ENCODE measurements at regions not wholly inside any gene's neighbourhood (a gene's known extent, or its start where the extent isn't known, plus 50 kb on each side); places are given as distances from the start of the nearest gene placed in this dataset.

GRCh38 chrX:39320165-39320564, 518.9 kb downstream of the MID1IP1 start:
- peaks cover 26% of the 10 kb centered on the region for H3K27me3 Mint-ChIP-seq (ENCODE audit: unreplicated experiment)
- no peak for TF ChIP-seq CTCF (IDR thresholded peaks at IDR 0.05; ENCODE audit: unreplicated experiment)
- BruUV-seq (replicated peaks) = no TSS peak
- no peak overlapping the region for H3K27ac Mint-ChIP-seq (ENCODE audit: unreplicated experiment)
- H3K9me3 Mint-ChIP-seq (ENCODE audit: low read depth, unreplicated experiment) = peaks cover 3% of the 10 kb centered on the region
- intact Hi-C loops (cut with micrococcal nuclease; ENCODE audit: unreplicated experiment) = no loop called here
- CTCF ChIA-PET = no interaction called here
- no peak for DNase-seq
- no peaks in the 10 kb centered on the region for H3K4me1 Mint-ChIP-seq (ENCODE audit: low read depth, unreplicated experiment)
- no peaks in the 10 kb centered on the region for H3K36me3 Mint-ChIP-seq (ENCODE audit: insufficient read depth, unreplicated experiment)
- H3K4me3 Mint-ChIP-seq (ENCODE audit: low read depth, unreplicated experiment) = no peak overlapping the region

- BruUV-seq (replicated peaks) = no TSS peak
- no peak overlapping the region for H3K27ac Mint-ChIP-seq (ENCODE audit: unreplicated experiment)
- intact Hi-C loops (cut with micrococcal nuclease; ENCODE audit: unreplicated experiment) = no loop called here
- no peaks in the 10 kb centered on the region for H3K4me1 Mint-ChIP-seq (ENCODE audit: low read depth, unreplicated experiment)
- no peak for DNase-seq
- CTCF ChIA-PET = no interaction called here
- H3K9me3 Mint-ChIP-seq (ENCODE audit: low read depth, unreplicated experiment) = no peaks in the 10 kb centered on the region
- no peaks in the 10 kb centered on the region for H3K36me3 Mint-ChIP-seq (ENCODE audit: insufficient read depth, unreplicated experiment)
- H3K4me3 Mint-ChIP-seq (ENCODE audit: low read depth, unreplicated experiment) = no peak overlapping the region
- TF ChIP-seq CTCF (IDR thresholded peaks at IDR 0.05; ENCODE audit: unreplicated experiment) = no peak
- peaks cover 33% of the 10 kb centered on the region for H3K27me3 Mint-ChIP-seq (ENCODE audit: unreplicated experiment)
Measured at GRCh38 chrX:39322496-39322895, 521.2 kb downstream of the MID1IP1 start.

GRCh38 chrX:39324233-39324930, 523.1 kb downstream of the MID1IP1 start:
- H3K4me1 Mint-ChIP-seq (ENCODE audit: low read depth, unreplicated experiment) = no peaks in the 10 kb centered on the region
- no peaks in the 10 kb centered on the region for H3K9me3 Mint-ChIP-seq (ENCODE audit: low read depth, unreplicated experiment)
- CTCF ChIA-PET = interaction anchor here (0.5 kb wide), 1 partner anchor 802 kb away, joined by 5 read pairs; no protein-coding TSS in a partner anchor

GRCh38 chrX:39327255-39327654, 526.0 kb downstream of the MID1IP1 start:
- no peak overlapping the region for H3K27ac Mint-ChIP-seq (ENCODE audit: unreplicated experiment)
- DNase-seq = no peak
- BruUV-seq (replicated peaks) = no TSS peak
- CTCF ChIA-PET = no interaction called here
- intact Hi-C loops (cut with micrococcal nuclease; ENCODE audit: unreplicated experiment) = no loop called here
- H3K4me3 Mint-ChIP-seq (ENCODE audit: low read depth, unreplicated experiment) = no peak overlapping the region
- no peaks in the 10 kb centered on the region for H3K36me3 Mint-ChIP-seq (ENCODE audit: insufficient read depth, unreplicated experiment)
- TF ChIP-seq CTCF (IDR thresholded peaks at IDR 0.05; ENCODE audit: unreplicated experiment) = no peak
- peaks cover 66% of the 10 kb centered on the region for H3K27me3 Mint-ChIP-seq (ENCODE audit: unreplicated experiment)
- no peaks in the 10 kb centered on the region for H3K4me1 Mint-ChIP-seq (ENCODE audit: low read depth, unreplicated experiment)
- peaks cover 2% of the 10 kb centered on the region for H3K9me3 Mint-ChIP-seq (ENCODE audit: low read depth, unreplicated experiment)

More at GRCh38 chrX:39324233-39324930, 523.1 kb downstream of the MID1IP1 start:
- no peak for DNase-seq
- Mint-ChIP-seq H3K27me3 (ENCODE audit: unreplicated experiment) (peaks cover 52% of the 10 kb centered on the region), H3K27ac (ENCODE audit: unreplicated experiment) (no peak overlapping the region), H3K36me3 (ENCODE audit: insufficient read depth, unreplicated experiment) (no peaks in the 10 kb centered on the region), H3K4me3 (ENCODE audit: low read depth, unreplicated experiment) (no peak overlapping the region)
- BruUV-seq (replicated peaks) = no TSS peak
- intact Hi-C loops (cut with micrococcal nuclease; ENCODE audit: unreplicated experiment) = no loop called here
- no peak for TF ChIP-seq CTCF (IDR thresholded peaks at IDR 0.05; ENCODE audit: unreplicated experiment)

Measured in Calu3 (cell line).